ENCODE measurements at regions not wholly inside any gene's neighbourhood (a gene's known extent, or its start where the extent isn't known, plus 50 kb on each side); places are given as distances from the start of the nearest gene placed in this dataset.

DNA sequence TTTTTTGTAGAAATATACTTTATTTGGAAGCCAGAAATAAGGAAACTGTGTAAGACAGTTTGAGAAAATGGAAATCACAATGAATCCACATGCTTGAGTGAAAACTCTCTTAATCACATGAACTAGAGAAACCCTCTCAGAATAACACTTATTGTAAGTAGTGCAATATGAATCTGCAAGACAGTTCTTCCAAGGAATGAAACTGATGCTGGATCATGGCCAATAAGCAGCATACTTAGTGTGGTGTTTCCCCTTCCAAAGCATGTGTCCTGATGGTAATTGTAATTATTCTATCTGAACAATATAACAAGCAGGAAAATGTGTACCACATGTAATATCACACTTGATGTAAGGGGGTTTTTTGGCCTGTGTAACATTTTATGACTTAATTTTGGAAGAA lies 1870.5 kb upstream of the TENM3 start:
- TF ChIP-seq, protein P1, sequence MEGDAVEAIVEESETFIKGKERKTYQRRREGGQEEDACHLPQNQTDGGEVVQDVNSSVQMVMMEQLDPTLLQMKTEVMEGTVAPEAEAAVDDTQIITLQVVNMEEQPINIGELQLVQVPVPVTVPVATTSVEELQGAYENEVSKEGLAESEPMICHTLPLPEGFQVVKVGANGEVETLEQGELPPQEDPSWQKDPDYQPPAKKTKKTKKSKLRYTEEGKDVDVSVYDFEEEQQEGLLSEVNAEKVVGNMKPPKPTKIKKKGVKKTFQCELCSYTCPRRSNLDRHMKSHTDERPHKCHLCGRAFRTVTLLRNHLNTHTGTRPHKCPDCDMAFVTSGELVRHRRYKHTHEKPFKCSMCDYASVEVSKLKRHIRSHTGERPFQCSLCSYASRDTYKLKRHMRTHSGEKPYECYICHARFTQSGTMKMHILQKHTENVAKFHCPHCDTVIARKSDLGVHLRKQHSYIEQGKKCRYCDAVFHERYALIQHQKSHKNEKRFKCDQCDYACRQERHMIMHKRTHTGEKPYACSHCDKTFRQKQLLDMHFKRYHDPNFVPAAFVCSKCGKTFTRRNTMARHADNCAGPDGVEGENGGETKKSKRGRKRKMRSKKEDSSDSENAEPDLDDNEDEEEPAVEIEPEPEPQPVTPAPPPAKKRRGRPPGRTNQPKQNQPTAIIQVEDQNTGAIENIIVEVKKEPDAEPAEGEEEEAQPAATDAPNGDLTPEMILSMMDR (conservative IDR thresholded peaks at IDR 0.05; ENCODE audit: low read depth, low read length): no peak
- TF ChIP-seq EZH2 (IDR thresholded peaks at IDR 0.05; ENCODE audit: borderline replicate concordance, low read depth, low read length, poor library complexity, severe bottlenecking): no peak
